Neural progenitor cell (in vitro differentiated cells): ENCODE measurements at regions not wholly inside any gene's neighbourhood (a gene's known extent, or its start where the extent isn't known, plus 50 kb on each side); places are given as distances from the start of the nearest gene placed in this dataset.

Experiments
- DNase-seq: peaks from one replicate; pipeline ENCODE4 v3.0.0-alpha.2; 2016; ENCODE audit warnings: low spot score
- H2AFZ ChIP-seq: fragments of 200-600 bp; sonication (generic); replicated peaks from 2 replicates; pipeline ENCODE4 v1.6.1; 2016; ENCODE audit warnings: antibody characterized with exemption
- H3F3A ChIP-seq: fragments of 200-600 bp; sonication (generic); 2 replicates; pipeline ENCODE4 v1.6.1; 2016; ENCODE audit warnings: antibody characterized with exemption, low read depth
- H3K27ac ChIP-seq: fragments of 200-600 bp; sonication (generic); 2 replicates; pipeline ENCODE4 v1.5.1; 2016; ENCODE audit warnings: mild to moderate bottlenecking
- H3K27me3 ChIP-seq: fragments of 200-600 bp; sonication (generic); 2 replicates; pipeline ENCODE4 v1.6.1; 2016; ENCODE audit warnings: mild to moderate bottlenecking, moderate library complexity
- H3K36me3 ChIP-seq: fragments of 200-600 bp; sonication (generic); 2 replicates; pipeline ENCODE4 v1.5.1; 2016
- H3K4me1 ChIP-seq: fragments of 200-600 bp; sonication (generic); 2 replicates; pipeline ENCODE4 v1.6.1; 2016; ENCODE audit warnings: mixed run types
- H3K4me2 ChIP-seq: fragments of 200-600 bp; sonication (generic); 2 replicates; pipeline ENCODE4 v1.6.1; 2016
- H3K4me3 ChIP-seq: fragments of 200-600 bp; sonication (generic); 2 replicates; pipeline ENCODE4 v1.5.1; 2016
- H3K79me2 ChIP-seq: fragments of 200-600 bp; sonication (generic); 2 replicates; pipeline ENCODE4 v1.6.1; 2016; ENCODE audit warnings: low read depth
- H3K9ac ChIP-seq: fragments of 200-600 bp; sonication (generic); 2 replicates; pipeline ENCODE4 v1.6.1; 2016
- H3K9me3 ChIP-seq: fragments of 200-600 bp; sonication (generic); 2 replicates; pipeline ENCODE4 v1.5.1; 2016; ENCODE audit warnings: low read depth
- H4K20me1 ChIP-seq: fragments of 200-600 bp; sonication (generic); 2 replicates; pipeline ENCODE4 v1.6.1; 2016; ENCODE audit warnings: low read depth
- H3K27ac Mint-ChIP-seq: 3 replicates; pipeline ENCODE4 v1.8.0; 2021; ENCODE audit warnings: mixed read lengths
- H3K27me3 Mint-ChIP-seq: 2 replicates; pipeline ENCODE4 v1.8.0; 2022; ENCODE audit warnings: low read depth, mild to moderate bottlenecking, inconsistent platforms, moderate library complexity, mixed read lengths; ENCODE audit not compliant: insufficient read depth
- H3K36me3 Mint-ChIP-seq: 3 replicates; pipeline ENCODE4 v1.8.0; 2021; ENCODE audit warnings: mixed read lengths
- H3K4me1 Mint-ChIP-seq: 3 replicates; pipeline ENCODE4 v1.8.0; 2021; ENCODE audit warnings: mixed read lengths
- H3K4me3 Mint-ChIP-seq: 3 replicates; pipeline ENCODE4 v1.8.0; 2021; ENCODE audit warnings: mild to moderate bottlenecking, moderate library complexity, mixed read lengths
- H3K9me3 Mint-ChIP-seq: 3 replicates; pipeline ENCODE4 v1.8.0; 2020; ENCODE audit warnings: mixed read lengths
- CTCF ChIP-seq: fragments of 200-600 bp; sonication (generic); IDR thresholded peaks from 2 replicates; pipeline ENCODE4 v1.5.1; 2017; ENCODE audit warnings: antibody characterized with exemption, mild to moderate bottlenecking
- EZH2 ChIP-seq: fragments of 200-600 bp; sonication (generic); IDR thresholded peaks from 2 replicates; pipeline ENCODE4 v1.6.1; 2017; ENCODE audit warnings: antibody characterized with exemption, mild to moderate bottlenecking, moderate library complexity
- EZH2phosphoT487 ChIP-seq: fragments of 200-600 bp; sonication (generic); IDR thresholded peaks from 2 replicates; pipeline ENCODE4 v1.6.1; 2017; ENCODE audit warnings: antibody characterized with exemption

GRCh38 chr5:61638476-61638875 lies 306.4 kb downstream of the ZSWIM6 start:
- peak overlapping the region; percentile 84 for H3K27ac Mint-ChIP-seq

GRCh38 chr5:61640179-61641021 lies 308.3 kb downstream of the ZSWIM6 start:
- peaks cover 41% of the 10 kb centered on the region for H3K4me1 Mint-ChIP-seq
- H3K4me3 Mint-ChIP-seq, result no peak overlapping the region
- no peak overlapping the region for H3K27ac Mint-ChIP-seq
- H3K27me3 ChIP-seq, result no peaks in the 10 kb centered on the region
- peaks cover 2% of the 10 kb centered on the region for H3K27me3 Mint-ChIP-seq
- no peaks in the 10 kb centered on the region for H4K20me1 ChIP-seq
- no peaks in the 10 kb centered on the region for H3K79me2 ChIP-seq
- no peaks in the 10 kb centered on the region for H3F3A ChIP-seq
- H2AFZ ChIP-seq, result no peak overlapping the region
- no peaks in the 10 kb centered on the region for H3K9me3 ChIP-seq
- no peak overlapping the region for H3K9ac ChIP-seq
- no peak overlapping the region for H3K4me3 ChIP-seq
- H3K9me3 Mint-ChIP-seq, result no peaks in the 10 kb centered on the region
- no peak overlapping the region for H3K4me2 ChIP-seq
- no peak overlapping the region for H3K27ac ChIP-seq
- H3K36me3 Mint-ChIP-seq, result peaks cover 2% of the 10 kb centered on the region
- no peak for DNase-seq
- TF ChIP-seq EZH2phosphoT487, result no peak
- TF ChIP-seq CTCF, result no peak
- TF ChIP-seq EZH2, result no peak
- H3K36me3 ChIP-seq, result no peaks in the 10 kb centered on the region
- peaks cover 12% of the 10 kb centered on the region for H3K4me1 ChIP-seq

More at GRCh38 chr5:61638476-61638875, 306.4 kb downstream of the ZSWIM6 start:
- no peaks in the 10 kb centered on the region for H3K27me3 ChIP-seq
- Mint-ChIP-seq H3K36me3 (peaks cover 2% of the 10 kb centered on the region), H3K27me3 (peaks cover 2% of the 10 kb centered on the region), H3K4me1 (peaks cover 41% of the 10 kb centered on the region), H3K4me3 (no peak overlapping the region), H3K9me3 (no peaks in the 10 kb centered on the region)
- H3K9ac ChIP-seq, result no peak overlapping the region
- no peaks in the 10 kb centered on the region for H3K9me3 ChIP-seq
- H2AFZ ChIP-seq, result no peak overlapping the region
- H4K20me1 ChIP-seq, result no peaks in the 10 kb centered on the region
- no peaks in the 10 kb centered on the region for H3K79me2 ChIP-seq
- H3K4me2 ChIP-seq, result no peak overlapping the region
- no peak overlapping the region for H3K27ac ChIP-seq
- H3K36me3 ChIP-seq, result no peaks in the 10 kb centered on the region
- no peak overlapping the region for H3K4me3 ChIP-seq
- H3K4me1 ChIP-seq, result peaks cover 12% of the 10 kb centered on the region
- H3F3A ChIP-seq, result no peaks in the 10 kb centered on the region
- no peak for DNase-seq
- TF ChIP-seq CTCF (no peak), EZH2phosphoT487 (no peak), EZH2 (no peak)

GRCh38 chr5:61641748-61642565 lies 309.9 kb downstream of the ZSWIM6 start:
- DNase-seq, result no peak
- Mint-ChIP-seq H3K27me3 (peaks cover 2% of the 10 kb centered on the region), H3K4me1 (peaks cover 35% of the 10 kb centered on the region), H3K4me3 (no peak overlapping the region), H3K36me3 (no peaks in the 10 kb centered on the region), H3K9me3 (no peaks in the 10 kb centered on the region), H3K27ac (peak overlapping the region; percentile 53)
- peaks cover 12% of the 10 kb centered on the region for H3K4me1 ChIP-seq
- TF ChIP-seq EZH2 (no peak), CTCF (peak; percentile 14)
- H3K27me3 ChIP-seq, result no peaks in the 10 kb centered on the region
- no peaks in the 10 kb centered on the region for H3K79me2 ChIP-seq
- no peaks in the 10 kb centered on the region for H4K20me1 ChIP-seq
- no peak overlapping the region for H3K4me3 ChIP-seq
- no peak overlapping the region for H3K27ac ChIP-seq
- H2AFZ ChIP-seq, result no peak overlapping the region
- H3K9me3 ChIP-seq, result no peaks in the 10 kb centered on the region
- no peaks in the 10 kb centered on the region for H3F3A ChIP-seq
- no peak overlapping the region for H3K9ac ChIP-seq
- no peak overlapping the region for H3K4me2 ChIP-seq
- H3K36me3 ChIP-seq, result no peaks in the 10 kb centered on the region
